Coronary artery (tissue), 2 donors: ENCODE measurements at regions not wholly inside any gene's neighbourhood (a gene's known extent, or its start where the extent isn't known, plus 50 kb on each side); places are given as distances from the start of the nearest gene placed in this dataset.

Source experiments
- DNase-seq: peaks from one replicate; pipeline ENCODE4 v3.0.0-alpha.2; 2017; ENCODE audit warnings: low spot score
- H3K27ac ChIP-seq, 2 donors: fragments of 200-600 bp; sonication (generic); one replicate each; pipeline ENCODE4 v1.5.1; 2016 to 2019
- H3K4me3 ChIP-seq: fragments of 200-600 bp; sonication (generic); 2 replicates; pipeline ENCODE4 v1.5.1; 2016; ENCODE audit warnings: mild to moderate bottlenecking, moderate library complexity
- CTCF ChIP-seq: fragments of 200-600 bp; sonication (generic); IDR thresholded peaks from one replicate; pipeline ENCODE4 v1.5.1; 2019; ENCODE audit warnings: antibody characterized with exemption

- Histone ChIP-seq H3K4me3 (no peak overlapping the region), H3K27ac (no peak overlapping the region)
- TF ChIP-seq CTCF = no peak
- DNase-seq = no peak
Measured at GRCh38 chr3:877001-877400, 215.8 kb upstream of the CNTN6 start.

GRCh38 chr3:878746-879145 lies 214.1 kb upstream of the CNTN6 start:
- H3K4me3 ChIP-seq = no peak overlapping the region
- no peak overlapping the region for H3K27ac ChIP-seq
- no peak for TF ChIP-seq CTCF
- no peak for DNase-seq

- Histone ChIP-seq H3K27ac (no peak overlapping the region), H3K4me3 (no peak overlapping the region)
- no peak for DNase-seq
- TF ChIP-seq CTCF = no peak
Measured at GRCh38 chr3:880371-880770, 212.5 kb upstream of the CNTN6 start.

GRCh38 chr3:882533-882932 lies 210.3 kb upstream of the CNTN6 start:
- no peak for TF ChIP-seq CTCF
- DNase-seq = no peak
- Histone ChIP-seq H3K27ac (no peak overlapping the region), H3K4me3 (no peak overlapping the region)

GRCh38 chr3:901953-902778 lies 190.7 kb upstream of the CNTN6 start:
- no peak for TF ChIP-seq CTCF
- Histone ChIP-seq H3K4me3 (no peak overlapping the region), H3K27ac (no peak overlapping the region)
- DNase-seq = no peak

GRCh38 chr3:905217-905616 lies 187.6 kb upstream of the CNTN6 start:
- no peak overlapping the region for H3K27ac ChIP-seq
- H3K4me3 ChIP-seq = no peak overlapping the region
- no peak for TF ChIP-seq CTCF
- no peak for DNase-seq

GRCh38 chr3:906739-907138 lies 186.1 kb upstream of the CNTN6 start:
- no peak for DNase-seq
- no peak for TF ChIP-seq CTCF
- Histone ChIP-seq H3K27ac (no peak overlapping the region), H3K4me3 (no peak overlapping the region)
